ENCODE measurements at regions not wholly inside any gene's neighbourhood (a gene's known extent, or its start where the extent isn't known, plus 50 kb on each side); places are given as distances from the start of the nearest gene placed in this dataset.

GRCh38 chr10:4050061-4050460 is 265.1 kb upstream of the KLF6 start:
- H3K4me1 Mint-ChIP-seq, result no peaks in the 10 kb centered on the region
- CTCF ChIA-PET, result no interaction called here
- no peak for TF ChIP-seq USF1 (CRISPR knock-in tag; IDR thresholded peaks at IDR 0.05)
- no peak for TF ChIP-seq ZNF281 (CRISPR knock-in tag; IDR thresholded peaks at IDR 0.05)
- TF ChIP-seq OVOL2 (CRISPR knock-in tag; IDR thresholded peaks at IDR 0.05; ENCODE audit: borderline replicate concordance), result no peak
- TF ChIP-seq KAT7 (CRISPR knock-in tag; IDR thresholded peaks at IDR 0.05; ENCODE audit: borderline replicate concordance), result no peak
- no peak for ATAC-seq
- no peaks in the 10 kb centered on the region for H3K36me3 Mint-ChIP-seq
- no peak overlapping the region for H3K27ac Mint-ChIP-seq
- no peak for DNase-seq (ENCODE audit: low spot score)
- H3K4me3 Mint-ChIP-seq, result no peak overlapping the region
- POLR2A ChIA-PET, result no interaction called here
- H3K27me3 Mint-ChIP-seq (ENCODE audit: low read depth), result no peaks in the 10 kb centered on the region; the same call in 1 of the 2 replicates
- H3K9me3 Mint-ChIP-seq, result no peaks in the 10 kb centered on the region

GRCh38 chr10:4049348-4049747 is 264.3 kb upstream of the KLF6 start:
- H3K9me3 Mint-ChIP-seq, result no peaks in the 10 kb centered on the region
- ChIA-PET CTCF (no interaction called here), POLR2A (no interaction called here)
- DNase-seq (ENCODE audit: low spot score) (no peak), ATAC-seq (no peak)
- no peaks in the 10 kb centered on the region for H3K4me1 Mint-ChIP-seq
- H3K27me3 Mint-ChIP-seq (ENCODE audit: low read depth), result no peaks in the 10 kb centered on the region; the same call in 1 of the 2 replicates
- no peak overlapping the region for H3K27ac Mint-ChIP-seq
- TF ChIP-seq SMAD4 (CRISPR knock-in tag; IDR thresholded peaks at IDR 0.05) (no peak), NFYB (CRISPR knock-in tag; conservative IDR thresholded peaks at IDR 0.05; ENCODE audit: low read depth) (no peak), HMGXB4 (CRISPR knock-in tag; IDR thresholded peaks at IDR 0.05) (no peak), PREB (CRISPR knock-in tag; IDR thresholded peaks at IDR 0.05; ENCODE audit: borderline replicate concordance) (no peak), MXD4 (CRISPR knock-in tag; IDR thresholded peaks at IDR 0.05; ENCODE audit: borderline replicate concordance) (no peak), ZNF219 (CRISPR knock-in tag; IDR thresholded peaks at IDR 0.05; ENCODE audit: borderline replicate concordance) (no peak), USF2 (CRISPR knock-in tag; IDR thresholded peaks at IDR 0.05) (no peak), ZMAT4 (CRISPR knock-in tag; IDR thresholded peaks at IDR 0.05) (no peak), ZSCAN18 (CRISPR knock-in tag; IDR thresholded peaks at IDR 0.05) (no peak), E2F5 (CRISPR knock-in tag; IDR thresholded peaks at IDR 0.05) (no peak), CDX4 (CRISPR knock-in tag; IDR thresholded peaks at IDR 0.05; ENCODE audit: borderline replicate concordance) (no peak), ZNF396 (CRISPR knock-in tag; IDR thresholded peaks at IDR 0.05; ENCODE audit: borderline replicate concordance) (no peak), ZNF416 (CRISPR knock-in tag; IDR thresholded peaks at IDR 0.05) (no peak), CREM (CRISPR knock-in tag; IDR thresholded peaks at IDR 0.05) (no peak)
- H3K36me3 Mint-ChIP-seq, result no peaks in the 10 kb centered on the region
- no peak overlapping the region for H3K4me3 Mint-ChIP-seq
